ENCODE measurements at regions not wholly inside any gene's neighbourhood (a gene's known extent, or its start where the extent isn't known, plus 50 kb on each side); places are given as distances from the start of the nearest gene placed in this dataset.

GRCh38 chr17:73711916-73712315, 67.7 kb upstream of the SDK2 start:
- no peaks in the 10 kb centered on the region for H4K20me1 ChIP-seq (replicated peaks in 1 of 2; ENCODE audit: control insufficient read depth in 1 of 2, insufficient read depth in 2 of 2, low read length in 2 of 2)
- no peak overlapping the region for H3K14ac ChIP-seq (ENCODE audit: insufficient read length)
- H3K4me1 ChIP-seq (replicated peaks in 1 of 4; ENCODE audit: control insufficient read depth in 3 of 4, insufficient read depth in 4 of 4, low read length in 3 of 4): peaks cover 0 to 8% (median 3%) of the 10 kb centered on the region in 4 experiments; a peak in 5 of 7 replicates
- H3K18ac ChIP-seq (ENCODE audit: extremely low read depth, low read length): no peak overlapping the region
- no peak overlapping the region; the same call in 1 of the 2 replicates for H4K8ac ChIP-seq (ENCODE audit: extremely low read depth, insufficient read depth, low read length)
- no peak overlapping the region for H2BK15ac ChIP-seq (ENCODE audit: low read length)
- FAIRE-seq: no peak
- peaks cover 3% of the 10 kb centered on the region; the same call in 1 of the 2 replicates for H3K23me2 ChIP-seq (ENCODE audit: low read depth, low read length)
- H2BK120ac ChIP-seq (replicated peaks; ENCODE audit: low read depth, low read length): no peak overlapping the region
- POLR2A ChIA-PET (ENCODE audit: partially characterized antibody): no interaction called here
- H4K91ac ChIP-seq (replicated peaks; ENCODE audit: insufficient read length, low read length): no peak overlapping the region
- H3K4ac ChIP-seq (replicated peaks; ENCODE audit: insufficient read length, low read depth, low read length): no peak overlapping the region
- no peak overlapping the region for H2BK12ac ChIP-seq (ENCODE audit: low read depth, low read length)
- no peaks in the 10 kb centered on the region for H3K79me2 ChIP-seq (ENCODE audit: control insufficient read depth in 1 of 2, insufficient read depth in 2 of 2, low read length in 2 of 2)
- no peak overlapping the region for H3K4me2 ChIP-seq (ENCODE audit: insufficient read depth in 1 of 2, low read depth in 2 of 2, low read length in 2 of 2)
- no peak overlapping the region for H2AFZ ChIP-seq (ENCODE audit: low read length)
- H3K23ac ChIP-seq (ENCODE audit: insufficient read length): no peak overlapping the region
- H3K27ac ChIP-seq (ENCODE audit: low read depth, low read length): no peak overlapping the region
- H4K5ac ChIP-seq (ENCODE audit: insufficient read length, low read depth, low read length): no peak overlapping the region
- no peak overlapping the region for H3K56ac ChIP-seq (replicated peaks; ENCODE audit: insufficient read length, low read depth, low read length)
- H3K4me3 ChIP-seq (ENCODE audit: extremely low read depth in 1 of 4, insufficient read depth in 2 of 4, low read depth in 3 of 4, low read length in 4 of 4): no peak overlapping the region
- H3K9ac ChIP-seq (replicated peaks in 1 of 4; ENCODE audit: extremely low read depth in 1 of 4, low read depth in 3 of 4, low read length in 3 of 4): no peak overlapping the region
- no peak overlapping the region for H2AK5ac ChIP-seq (ENCODE audit: low read depth, low read length)
- H3K79me1 ChIP-seq (ENCODE audit: low read depth, low read length): no peaks in the 10 kb centered on the region
- CTCF ChIA-PET (ENCODE audit: partially characterized antibody): interaction anchor here (0.5 to 10.6 kb wide), 26 partner anchors 10 to 374 kb away, joined by 3 to 175 read pairs (median 5); partner anchors contain the start of gene SDK2
- 87% methylated on average over 8 of the region's 8 CpGs; no CpG with 5 or more reads in 1 of the 2 experiments for WGBS, 2 experiments (ENCODE audit: extremely low coverage in 1 of 2, insufficient coverage in 1 of 2, insufficient read length in 1 of 2, insufficient replicate concordance in 2 of 2, low coverage in 1 of 2, low lambda C conversion rate in 2 of 2, missing lambda C conversion rate in 1 of 2)
- no peak overlapping the region for H2BK5ac ChIP-seq (ENCODE audit: low read depth, low read length)
- no peak for DNase-seq (ENCODE audit: low read depth in 1 of 2, low spot score in 2 of 2)
- no peaks in the 10 kb centered on the region for H3K36me3 ChIP-seq (ENCODE audit: control insufficient read depth in 2 of 4, insufficient read depth in 4 of 4, low read length in 3 of 4)
- no peak overlapping the region for H2BK20ac ChIP-seq (ENCODE audit: low read length)
- H3K27me3 ChIP-seq (replicated peaks in 1 of 4; ENCODE audit: control insufficient read depth in 3 of 4, extremely low read depth in 1 of 4, insufficient read depth in 3 of 4, low read length in 3 of 4): peaks cover 0 to 4% (median under 1%) of the 10 kb centered on the region in 4 experiments; a peak in 3 of 7 replicates
- no peak for TF ChIP-seq BACH1 (IDR thresholded peaks at IDR 0.05; ENCODE audit: low read length)
- H3K9me3 ChIP-seq (ENCODE audit: insufficient read depth in 2 of 2, low read depth in 1 of 2, low read length in 1 of 2): no peaks in the 10 kb centered on the region
